Glutamatergic neuron (in vitro differentiated cells): ENCODE measurements at regions not wholly inside any gene's neighbourhood (a gene's known extent, or its start where the extent isn't known, plus 50 kb on each side); places are given as distances from the start of the nearest gene placed in this dataset.

Experiments
- DNase-seq: peaks from one replicate; pipeline ENCODE4 v3.0.0; 2022
- H3K27ac Mint-ChIP-seq: one replicate; pipeline ENCODE4 v1.8.0; 2020; ENCODE audit warnings: mild to moderate bottlenecking, mixed read lengths, inconsistent platforms; ENCODE audit not compliant: unreplicated experiment
- H3K27me3 Mint-ChIP-seq: one replicate; pipeline ENCODE4 v1.8.0; 2020; ENCODE audit warnings: mild to moderate bottlenecking, moderate library complexity, mixed read lengths, inconsistent platforms; ENCODE audit not compliant: unreplicated experiment
- H3K36me3 Mint-ChIP-seq: one replicate; pipeline ENCODE4 v1.8.0; 2020; ENCODE audit warnings: mild to moderate bottlenecking, mixed read lengths, inconsistent platforms; ENCODE audit not compliant: unreplicated experiment
- H3K4me1 Mint-ChIP-seq: one replicate; pipeline ENCODE4 v1.8.0; 2020; ENCODE audit warnings: mild to moderate bottlenecking, low read depth, mixed read lengths, inconsistent platforms; ENCODE audit not compliant: unreplicated experiment
- H3K4me3 Mint-ChIP-seq: one replicate; pipeline ENCODE4 v1.8.0; 2020; ENCODE audit warnings: mild to moderate bottlenecking, mixed read lengths, inconsistent platforms; ENCODE audit not compliant: unreplicated experiment
- H3K9me3 Mint-ChIP-seq: one replicate; pipeline ENCODE4 v1.8.0; 2020; ENCODE audit warnings: mild to moderate bottlenecking, moderate library complexity, mixed read lengths, inconsistent platforms; ENCODE audit not compliant: unreplicated experiment
- TF ChIP-seq, protein P1 (sequence below): fragments of 200-600 bp; sonication (generic); IDR thresholded peaks from one replicate; pipeline ENCODE4 v1.5.0; 2021; ENCODE audit not compliant: partially characterized antibody, unreplicated experiment

DNA sequence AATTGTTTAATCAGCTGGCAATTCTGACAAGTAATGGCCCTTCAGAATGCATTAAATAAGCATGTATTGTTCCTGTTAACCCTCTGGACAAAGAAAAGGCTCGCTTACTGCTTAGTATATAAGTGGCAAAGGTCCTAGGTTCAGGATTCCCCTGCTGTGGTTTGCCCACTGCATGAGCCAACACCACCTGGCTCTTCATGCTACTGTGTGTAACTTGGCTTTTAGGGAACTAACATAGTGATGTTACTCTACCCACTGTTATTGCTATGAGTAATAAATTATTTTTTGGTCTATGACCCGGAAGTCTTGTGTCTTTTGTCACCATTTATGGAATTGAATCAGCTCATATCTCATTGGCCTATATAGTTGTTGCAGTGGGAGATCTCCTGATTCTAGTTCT lies 791.7 kb upstream of the PHF14 start:
- H3K27ac Mint-ChIP-seq = no peak overlapping the region

GRCh38 chr7:10192074-10192473 lies 781.6 kb upstream of the PHF14 start:
- Mint-ChIP-seq H3K36me3 (no peaks in the 10 kb centered on the region), H3K9me3 (no peaks in the 10 kb centered on the region), H3K27ac (no peak overlapping the region), H3K27me3 (no peaks in the 10 kb centered on the region), H3K4me1 (no peaks in the 10 kb centered on the region), H3K4me3 (no peak overlapping the region)
- TF ChIP-seq, protein P1, sequence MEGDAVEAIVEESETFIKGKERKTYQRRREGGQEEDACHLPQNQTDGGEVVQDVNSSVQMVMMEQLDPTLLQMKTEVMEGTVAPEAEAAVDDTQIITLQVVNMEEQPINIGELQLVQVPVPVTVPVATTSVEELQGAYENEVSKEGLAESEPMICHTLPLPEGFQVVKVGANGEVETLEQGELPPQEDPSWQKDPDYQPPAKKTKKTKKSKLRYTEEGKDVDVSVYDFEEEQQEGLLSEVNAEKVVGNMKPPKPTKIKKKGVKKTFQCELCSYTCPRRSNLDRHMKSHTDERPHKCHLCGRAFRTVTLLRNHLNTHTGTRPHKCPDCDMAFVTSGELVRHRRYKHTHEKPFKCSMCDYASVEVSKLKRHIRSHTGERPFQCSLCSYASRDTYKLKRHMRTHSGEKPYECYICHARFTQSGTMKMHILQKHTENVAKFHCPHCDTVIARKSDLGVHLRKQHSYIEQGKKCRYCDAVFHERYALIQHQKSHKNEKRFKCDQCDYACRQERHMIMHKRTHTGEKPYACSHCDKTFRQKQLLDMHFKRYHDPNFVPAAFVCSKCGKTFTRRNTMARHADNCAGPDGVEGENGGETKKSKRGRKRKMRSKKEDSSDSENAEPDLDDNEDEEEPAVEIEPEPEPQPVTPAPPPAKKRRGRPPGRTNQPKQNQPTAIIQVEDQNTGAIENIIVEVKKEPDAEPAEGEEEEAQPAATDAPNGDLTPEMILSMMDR = no peak
- DNase-seq = no peak

More for the DNA sequence above, 791.7 kb upstream of the PHF14 start:
- Mint-ChIP-seq H3K36me3 (no peaks in the 10 kb centered on the region), H3K9me3 (no peaks in the 10 kb centered on the region), H3K27me3 (no peaks in the 10 kb centered on the region), H3K4me3 (no peak overlapping the region), H3K4me1 (no peaks in the 10 kb centered on the region)
- DNase-seq = no peak
- TF ChIP-seq, protein P1 = no peak

DNA sequence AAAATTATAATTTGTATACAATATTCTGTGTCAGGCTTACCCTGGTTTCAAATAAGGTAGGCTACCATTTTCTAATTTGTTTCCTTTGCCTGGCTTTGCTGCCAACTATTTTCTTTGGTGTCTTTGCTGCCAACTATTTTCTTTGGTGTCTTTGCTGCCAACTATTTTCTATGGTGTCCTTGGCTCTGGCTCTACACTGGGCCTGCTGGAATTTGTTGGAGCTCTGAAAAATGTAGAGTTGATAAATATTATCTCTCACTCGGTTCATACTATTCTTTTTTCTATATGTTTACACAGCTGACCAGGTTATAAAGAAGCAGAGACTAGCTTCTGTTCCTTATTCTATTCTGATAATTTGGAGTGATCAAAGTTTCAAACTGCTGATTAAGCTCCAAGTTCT lies 768.0 kb upstream of the PHF14 start:
- H3K27me3 Mint-ChIP-seq = no peaks in the 10 kb centered on the region
- no peaks in the 10 kb centered on the region for H3K4me1 Mint-ChIP-seq
- TF ChIP-seq, protein P1 = no peak
- H3K27ac Mint-ChIP-seq = no peak overlapping the region
- H3K36me3 Mint-ChIP-seq = no peaks in the 10 kb centered on the region
- no peak overlapping the region for H3K4me3 Mint-ChIP-seq
- no peaks in the 10 kb centered on the region for H3K9me3 Mint-ChIP-seq
- DNase-seq = no peak

DNA sequence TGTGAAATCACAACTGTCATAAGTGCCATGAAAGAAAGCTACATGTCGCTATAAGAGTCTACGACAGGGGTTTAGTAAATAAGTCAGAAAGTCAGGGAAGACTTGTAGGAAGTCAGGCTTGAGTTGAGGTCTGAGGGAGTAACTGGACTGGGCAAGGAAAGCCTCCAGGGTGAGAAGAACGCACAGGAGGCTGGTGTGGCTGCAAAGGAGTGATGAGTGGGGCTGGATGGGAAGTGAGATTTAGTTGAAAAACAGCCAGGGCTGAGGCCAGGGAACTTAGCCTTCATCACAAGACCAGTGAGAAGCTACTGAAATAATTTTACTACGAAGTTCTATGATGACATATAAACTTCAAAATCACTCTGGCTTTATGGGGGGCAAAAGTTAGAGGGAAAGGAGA lies 763.7 kb upstream of the PHF14 start:
- no peaks in the 10 kb centered on the region for H3K36me3 Mint-ChIP-seq
- no peaks in the 10 kb centered on the region for H3K27me3 Mint-ChIP-seq
- DNase-seq = no peak
- no peaks in the 10 kb centered on the region for H3K4me1 Mint-ChIP-seq
- no peaks in the 10 kb centered on the region for H3K9me3 Mint-ChIP-seq
- no peak overlapping the region for H3K27ac Mint-ChIP-seq
- TF ChIP-seq, protein P1 = no peak
- no peak overlapping the region for H3K4me3 Mint-ChIP-seq

DNA sequence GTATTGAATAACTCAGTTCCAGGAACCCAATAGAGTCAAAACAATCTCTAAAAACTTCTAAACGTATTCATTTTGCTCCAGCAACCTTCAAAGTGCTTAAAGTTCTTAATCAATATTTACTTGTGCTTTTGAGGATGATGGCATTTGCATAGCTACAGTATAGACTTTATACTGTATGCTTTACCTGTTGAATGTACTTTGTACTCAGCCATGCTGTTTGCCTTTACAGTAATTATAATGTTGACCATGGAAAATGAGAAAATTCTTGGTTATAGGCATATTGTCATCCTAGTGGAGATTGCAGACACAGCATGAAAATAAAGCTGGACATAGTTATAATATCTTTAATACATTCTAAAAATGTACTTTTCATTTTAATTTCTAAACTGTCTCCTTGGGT lies 762.7 kb upstream of the PHF14 start:
- no peak for DNase-seq
- H3K4me3 Mint-ChIP-seq = no peak overlapping the region
- no peaks in the 10 kb centered on the region for H3K27me3 Mint-ChIP-seq
- TF ChIP-seq, protein P1 = no peak
- H3K36me3 Mint-ChIP-seq = no peaks in the 10 kb centered on the region
- no peaks in the 10 kb centered on the region for H3K9me3 Mint-ChIP-seq
- no peak overlapping the region for H3K27ac Mint-ChIP-seq
- H3K4me1 Mint-ChIP-seq = no peaks in the 10 kb centered on the region
